SK-N-SH (cell line): ENCODE measurements at regions not wholly inside any gene's neighbourhood (a gene's known extent, or its start where the extent isn't known, plus 50 kb on each side); places are given as distances from the start of the nearest gene placed in this dataset.
"Not testable (repeated sequence)": the region's sequence is repeated elsewhere in the genome, so short reads cannot be mapped to it uniquely, and the experiment has no call there.

Experiments
- CTCF ChIA-PET: fragments of 300-600, 350-600 bp; formaldehyde crosslinking; extraction: SDS; loops from one replicate; lab custom pipeline; 2021; lab: Yijun Ruan, JAX
- POLR2A ChIA-PET: fragments of 350-600 bp; sonication (Branson Sonifier 250); formaldehyde crosslinking; extraction: SDS; loops from one replicate; lab custom pipeline; 2020; ENCODE audit warnings: antibody characterized with exemption, inconsistent platforms; lab: Yijun Ruan, JAX
- DNase-seq: peaks from one replicate; pipeline ENCODE4 v3.0.0; 2012
- H2AFZ ChIP-seq: fragments of 200-600 bp; sonication (generic); 2 replicates; pipeline ENCODE4 v1.8.1; 2016; ENCODE audit warnings: antibody characterized with exemption, mild to moderate bottlenecking, low read depth
- H3F3A ChIP-seq: fragments of 200-600 bp; sonication (generic); replicated peaks from 2 replicates; pipeline ENCODE3; 2016; ENCODE audit warnings: antibody characterized with exemption, mild to moderate bottlenecking; ENCODE audit not compliant: insufficient read depth
- H3K27ac ChIP-seq, 2 experiments: fragments of 200-500 bp in 1 of 2; fragments of 200-600 bp in 1 of 2; sonication (Bioruptor generic) in 1 of 2; sonication (generic), shearing (Covaris generic) in 1 of 2; 2 replicates each; pipeline versions ENCODE4 v1.5.1 to v1.6.1; 2014 to 2016; ENCODE audit warnings: low read depth in 2 of 2, inconsistent platforms in 1 of 2, low read length in 1 of 2, mild to moderate bottlenecking in 1 of 2, mixed read lengths in 1 of 2
- H3K27me3 ChIP-seq: fragments of 200-600 bp; sonication (generic), shearing (Covaris generic); 2 replicates; pipeline ENCODE4 v1.6.1; 2016; ENCODE audit warnings: mixed run types; ENCODE audit not compliant: insufficient read depth
- H3K36me3 ChIP-seq, 2 experiments: fragments of 200-500 bp in 1 of 2; fragments of 200-600 bp in 1 of 2; sonication (Bioruptor generic) in 1 of 2; sonication (generic) in 1 of 2; replicated peaks in 1 of 2; 2 replicates each; pipeline versions ENCODE3 to v1.5.1; 2014 to 2016; ENCODE audit warnings: low read length in 1 of 2, mild to moderate bottlenecking in 1 of 2; ENCODE audit not compliant: insufficient read depth in 2 of 2, control insufficient read depth in 1 of 2
- H3K4me1 ChIP-seq, 2 experiments: fragments of 200-500 bp in 1 of 2; fragments of 200-600 bp in 1 of 2; sonication (Bioruptor generic) in 1 of 2; sonication (generic), shearing (Covaris generic) in 1 of 2; 2 replicates each; pipeline versions ENCODE4 v1.5.1 to v1.6.1; 2014 to 2016; ENCODE audit warnings: low read depth in 1 of 2, low read length in 1 of 2, mixed run types in 1 of 2; ENCODE audit not compliant: insufficient read depth in 2 of 2, control insufficient read depth in 1 of 2
- H3K4me2 ChIP-seq: fragments of 200-600 bp; sonication (generic), shearing (Covaris generic); 2 replicates; pipeline ENCODE4 v1.6.1; 2017; ENCODE audit warnings: mixed run types
- H3K4me3 ChIP-seq, 2 experiments: fragments of 200-500 bp in 1 of 2; fragments of 200-600 bp in 1 of 2; sonication (Bioruptor generic) in 1 of 2; sonication (generic), shearing (Covaris generic) in 1 of 2; 2 replicates each; pipeline versions ENCODE4 v1.5.1 to v1.8.1; 2014 to 2016; ENCODE audit warnings: low read depth in 2 of 2, inconsistent platforms in 1 of 2, low read length in 1 of 2, mild to moderate bottlenecking in 1 of 2, mixed read lengths in 1 of 2, moderate library complexity in 1 of 2
- H3K79me2 ChIP-seq: fragments of 200-600 bp; sonication (generic); 2 replicates; pipeline ENCODE4 v1.8.1; 2017; ENCODE audit warnings: mild to moderate bottlenecking; ENCODE audit not compliant: insufficient read depth
- H3K9ac ChIP-seq: fragments of 200-600 bp; sonication (generic); 2 replicates; pipeline ENCODE4 v1.6.1; 2017; ENCODE audit warnings: mixed run types
- H3K9me2 ChIP-seq: fragments of 200-600 bp; sonication (generic); 2 replicates; pipeline ENCODE4 v1.6.1; 2017; ENCODE audit warnings: mixed run types
- H3K9me3 ChIP-seq: fragments of 200-600 bp; sonication (generic); 2 replicates; pipeline ENCODE4 v1.6.1; 2017; ENCODE audit warnings: mixed run types, mild to moderate bottlenecking, moderate library complexity
- H4K20me1 ChIP-seq: fragments of 200-600 bp; sonication (generic); 2 replicates; pipeline ENCODE4 v1.6.1; 2017; ENCODE audit warnings: mild to moderate bottlenecking, mixed run types; ENCODE audit not compliant: insufficient read depth
- ELF1 ChIP-seq: IDR thresholded peaks from 2 replicates; pipeline ENCODE4 v1.4.0; 2012
- EZH2phosphoT487 ChIP-seq: fragments of 200-600 bp; sonication (generic); IDR thresholded peaks from 2 replicates; pipeline ENCODE4 v1.6.1; 2017; ENCODE audit warnings: low read depth, mixed run types, mild to moderate bottlenecking, antibody characterized with exemption, moderate library complexity, borderline replicate concordance
- RAD21 ChIP-seq: IDR thresholded peaks from 2 replicates; pipeline ENCODE4 v1.6.1; 2012; ENCODE audit warnings: mild to moderate bottlenecking, low read length
- WGBS: methylation state at CpG from one replicate; pipeline ENCODE4 v1.1.6; 2017; ENCODE audit warnings: low lambda C conversion rate; 5-methylcytosine and 5-hydroxymethylcytosine counted together

DNA sequence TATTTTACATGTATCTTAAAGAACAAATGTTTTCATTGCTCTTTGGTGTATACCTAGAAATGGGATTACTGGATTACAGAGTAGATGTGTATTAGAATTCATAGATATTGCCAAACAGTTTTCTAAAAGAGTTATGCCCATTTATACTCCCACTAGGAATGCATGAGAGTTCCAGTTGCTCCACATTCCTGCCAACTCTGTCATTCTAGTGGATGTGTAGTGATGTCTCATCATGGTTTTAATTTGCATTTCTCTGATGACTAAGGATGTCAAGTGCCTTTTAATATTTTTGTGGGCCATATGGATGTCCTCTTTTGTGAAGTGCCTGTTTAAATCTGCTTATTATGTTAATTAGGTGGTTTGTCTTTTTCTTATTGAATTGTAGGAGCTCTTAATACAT is 65.6 kb upstream of the BMP2K start (continued):
- TF ChIP-seq EZH2phosphoT487 (no peak), ELF1 (no peak)

DNA sequence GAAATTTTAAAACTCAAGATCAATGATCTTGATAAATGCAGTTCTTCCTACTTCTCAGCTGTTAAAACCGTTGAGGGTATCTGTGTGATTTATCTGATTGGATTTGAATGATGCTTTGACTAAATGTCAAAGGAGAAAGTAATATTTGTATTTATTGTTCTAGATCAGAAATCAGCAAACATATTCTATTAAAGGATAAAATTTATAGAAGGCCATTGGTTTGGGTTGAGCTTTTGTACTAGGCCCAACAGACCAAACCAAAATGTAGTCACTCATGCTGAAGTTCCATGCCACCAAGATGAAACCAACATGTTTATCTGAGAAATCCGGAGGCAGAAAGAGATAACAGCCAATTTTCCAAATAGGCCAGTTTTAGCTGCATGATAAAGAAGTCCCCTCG is 64.5 kb upstream of the BMP2K start:
- Histone ChIP-seq H3K9ac (no peak overlapping the region), H3K4me1 (no peaks in the 10 kb centered on the region), H4K20me1 (no peaks in the 10 kb centered on the region), H3K4me3 (no peak overlapping the region), H3K79me2 (no peaks in the 10 kb centered on the region), H3K27ac (no peak overlapping the region), H3K36me3 (no peaks in the 10 kb centered on the region), H3K27me3 (no peaks in the 10 kb centered on the region), H3K4me2 (no peak overlapping the region), H3F3A (no peaks in the 10 kb centered on the region), H3K9me2 (no peaks in the 10 kb centered on the region), H3K9me3 (peaks cover 6% of the 10 kb centered on the region), H2AFZ (no peak overlapping the region)
- 60% methylated on average over 3 of the region's 3 CpGs for WGBS
- DNase-seq: no peak
- ChIA-PET CTCF (interaction anchor here (1.4 kb wide), 1 partner anchor 22 kb away, joined by 3 read pairs; no protein-coding TSS in a partner anchor), POLR2A (no interaction called here)
- TF ChIP-seq RAD21: no peak
- TF ChIP-seq, all 33 proteins: peak for 0

DNA sequence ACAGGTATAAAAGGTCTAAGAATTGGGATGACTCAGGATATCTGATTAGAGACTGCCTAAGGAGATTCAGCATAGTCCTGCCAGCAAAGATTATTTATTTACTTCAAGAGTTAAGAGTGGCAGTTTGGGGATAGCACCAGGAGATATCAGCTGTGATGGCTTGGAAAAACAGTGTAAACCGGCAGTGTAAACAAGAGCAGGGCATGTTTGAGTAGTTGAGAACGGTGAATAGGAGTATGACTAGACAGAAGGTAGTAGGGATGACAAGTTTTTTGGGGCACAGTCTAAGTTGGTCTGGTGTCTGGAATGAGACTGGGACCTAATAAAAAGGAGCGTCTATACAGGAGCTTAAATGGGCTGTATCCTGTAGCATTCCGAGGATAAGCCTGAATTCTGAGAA is 61.6 kb upstream of the BMP2K start:
- H2AFZ ChIP-seq, H4K20me1 ChIP-seq, H3K36me3 ChIP-seq, H3K9me2 ChIP-seq, H3K27me3 ChIP-seq, CTCF ChIA-PET, H3F3A ChIP-seq, POLR2A ChIA-PET, H3K4me3 ChIP-seq, H3K27ac ChIP-seq, H3K4me1 ChIP-seq, H3K79me2 ChIP-seq, DNase-seq, H3K9me3 ChIP-seq, H3K4me2 ChIP-seq, H3K9ac ChIP-seq: not testable (repeated sequence)
- WGBS: 81% methylated on average over 4 of the region's 4 CpGs

DNA sequence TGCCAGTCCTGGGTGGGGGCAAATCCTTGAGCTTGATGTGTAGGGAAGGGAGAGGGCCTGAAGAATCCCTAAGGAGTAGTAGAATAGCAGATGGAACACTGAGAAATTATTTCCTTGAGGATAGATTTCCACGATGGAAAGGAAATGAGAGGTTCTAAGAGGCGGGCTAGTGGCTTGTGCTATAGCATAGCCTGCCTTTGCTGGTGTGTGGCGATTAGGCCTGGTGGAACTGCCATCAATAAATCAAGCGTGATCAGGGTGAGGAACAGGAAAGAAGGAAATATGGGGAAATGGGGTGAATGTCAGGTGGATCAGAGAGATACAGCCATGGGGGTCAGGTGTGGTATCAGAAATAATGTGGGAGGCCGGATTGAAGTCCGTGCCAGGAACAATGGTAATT is 60.8 kb upstream of the BMP2K start:
- H3K27me3 ChIP-seq, H3K36me3 ChIP-seq, H3F3A ChIP-seq, H3K79me2 ChIP-seq, H3K9me3 ChIP-seq, H3K4me2 ChIP-seq, H4K20me1 ChIP-seq, H2AFZ ChIP-seq, H3K9me2 ChIP-seq, H3K4me1 ChIP-seq, H3K9ac ChIP-seq, POLR2A ChIA-PET, DNase-seq, H3K4me3 ChIP-seq, CTCF ChIA-PET, H3K27ac ChIP-seq: not testable (repeated sequence)
- WGBS: 90% methylated on average over 6 of the region's 6 CpGs

DNA sequence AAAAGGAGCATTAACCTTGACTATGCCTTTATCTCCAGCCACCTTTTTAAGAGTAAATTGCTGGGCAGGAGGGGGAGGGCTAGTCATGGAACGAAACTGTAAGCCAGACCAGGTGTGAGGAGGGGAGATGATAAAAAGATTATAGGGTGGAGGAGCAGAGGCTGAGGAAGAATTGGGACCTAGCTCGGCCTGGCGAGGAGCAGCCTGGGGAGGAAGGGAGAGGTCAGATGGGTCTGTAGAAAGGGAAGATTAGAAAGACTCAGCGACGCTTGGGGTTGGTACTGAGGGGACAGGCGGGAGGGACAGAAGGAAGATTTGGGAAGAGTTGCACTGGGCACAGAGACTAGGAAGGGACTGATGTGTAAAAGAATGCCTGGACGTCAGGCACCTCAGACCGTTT is 58.4 kb upstream of the BMP2K start:
- H3K79me2 ChIP-seq, DNase-seq, H3F3A ChIP-seq, H4K20me1 ChIP-seq, CTCF ChIA-PET, H3K36me3 ChIP-seq, H3K27me3 ChIP-seq, H3K9me2 ChIP-seq, H3K27ac ChIP-seq, H3K4me1 ChIP-seq, H3K9ac ChIP-seq, H2AFZ ChIP-seq, H3K4me3 ChIP-seq, H3K4me2 ChIP-seq, H3K9me3 ChIP-seq, POLR2A ChIA-PET: not testable (repeated sequence)
- 86% methylated on average over 8 of the region's 8 CpGs for WGBS
